Vagina (tissue), 2 donors: ENCODE measurements at regions not wholly inside any gene's neighbourhood (a gene's known extent, or its start where the extent isn't known, plus 50 kb on each side); places are given as distances from the start of the nearest gene placed in this dataset.

Source experiments
- CTCF ChIP-seq, 3 experiments: fragments of 450-650 bp in 2 of 3; fragments of 200-600 bp in 1 of 3; sonication (generic) in 1 of 3; IDR thresholded peaks; one replicate each; pipeline ENCODE4 v1.5.1; 2017 to 2019; ENCODE audit warnings: antibody characterized with exemption in 3 of 3, mild to moderate bottlenecking in 2 of 3, moderate library complexity in 2 of 3
- POLR2A ChIP-seq, 2 donors: fragments of 450-650 bp; IDR thresholded peaks; one replicate each; pipeline ENCODE4 v1.6.1; 2017; ENCODE audit warnings: antibody characterized with exemption in 2 of 2, mild to moderate bottlenecking in 2 of 2, moderate library complexity in 2 of 2

DNA sequence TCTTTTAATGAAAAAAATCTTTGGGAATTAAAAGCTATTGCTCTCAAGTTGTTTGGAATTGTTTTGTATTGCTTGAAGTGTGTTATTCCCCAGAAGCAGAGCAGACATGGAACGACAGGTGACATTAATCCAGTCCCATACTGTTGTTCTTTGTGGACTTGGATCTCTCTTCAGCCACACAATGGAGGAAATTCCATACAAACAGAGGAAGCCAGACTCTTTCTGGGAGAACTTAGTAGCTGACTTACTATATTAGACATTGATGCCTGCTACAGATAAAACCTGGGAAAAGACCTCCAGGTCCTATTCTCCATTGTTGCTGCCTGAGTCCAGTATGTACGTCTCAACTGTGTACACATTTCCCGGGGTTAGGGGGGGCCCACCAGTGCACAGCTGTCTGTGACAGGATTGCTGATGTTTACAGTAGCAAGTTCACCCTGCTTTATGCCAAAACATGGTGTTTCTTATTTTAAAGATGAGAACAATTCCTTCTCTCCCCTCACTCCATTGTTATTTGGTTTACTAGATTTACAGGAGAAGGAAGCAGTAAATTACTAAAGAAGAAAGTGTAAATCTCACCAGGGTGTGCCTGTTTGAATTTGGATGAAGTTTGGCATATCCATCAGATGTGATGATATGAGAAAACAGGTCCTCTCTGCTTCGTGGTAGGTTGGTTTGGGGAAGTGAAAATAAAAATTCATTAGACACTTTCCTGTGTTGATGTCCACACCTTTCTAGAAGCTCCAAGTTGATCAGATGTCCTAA lies 142.4 kb upstream of the RBBP8 start:
- TF ChIP-seq CTCF (IDR thresholded peaks at IDR 0.05) (no peak), POLR2A (IDR thresholded peaks at IDR 0.05) (no peak)
